ENCODE measurements at regions not wholly inside any gene's neighbourhood (a gene's known extent, or its start where the extent isn't known, plus 50 kb on each side); places are given as distances from the start of the nearest gene placed in this dataset.
"Not testable (repeated sequence)": the region's sequence is repeated elsewhere in the genome, so short reads cannot be mapped to it uniquely, and the experiment has no call there.

GRCh38 chr15:91622711-91623342 lies 230.7 kb upstream of the SLCO3A1 start:
- no peak for DNase-seq (ENCODE audit: low read depth)

GRCh38 chr15:91624353-91624968 lies 229.0 kb upstream of the SLCO3A1 start:
- in situ Hi-C loops (cut with HindIII; ENCODE audit: low pct_unique_long_range_greater_than_20kb, low sequenced_read_pairs), result no loop called here
- no peak for DNase-seq (ENCODE audit: low read depth)

More at GRCh38 chr15:91622711-91623342, 230.7 kb upstream of the SLCO3A1 start:
- in situ Hi-C loops (cut with HindIII; ENCODE audit: low pct_unique_long_range_greater_than_20kb, low sequenced_read_pairs), result no loop called here

DNA sequence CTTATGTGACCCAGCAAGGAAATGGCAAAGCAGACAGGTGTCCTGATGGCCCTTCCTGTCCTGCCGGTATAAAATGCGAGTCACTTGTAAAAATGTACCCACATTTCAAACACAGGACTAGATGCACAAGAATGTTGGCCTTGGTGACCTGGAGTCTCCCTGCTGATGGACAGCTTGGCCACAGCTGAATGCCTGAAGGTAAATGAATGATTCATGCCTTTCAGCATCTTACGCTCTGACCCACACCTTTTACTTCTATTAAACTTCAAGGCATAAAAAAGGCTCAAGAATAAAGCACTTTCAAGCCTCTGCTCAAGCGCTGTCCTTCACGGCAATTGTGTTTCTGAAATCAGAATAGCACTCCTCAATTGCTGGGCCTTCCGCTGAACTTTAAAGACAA lies 228.0 kb upstream of the SLCO3A1 start:
- no peak for DNase-seq (ENCODE audit: low read depth)
- in situ Hi-C loops (cut with HindIII; ENCODE audit: low pct_unique_long_range_greater_than_20kb, low sequenced_read_pairs), result no loop called here

- in situ Hi-C loops (cut with HindIII; ENCODE audit: low pct_unique_long_range_greater_than_20kb, low sequenced_read_pairs), result no loop called here
Measured at GRCh38 chr15:91627473-91628278, 225.8 kb upstream of the SLCO3A1 start.

GRCh38 chr15:91630090-91630489 lies 223.4 kb upstream of the SLCO3A1 start:
- in situ Hi-C loops (cut with HindIII; ENCODE audit: low pct_unique_long_range_greater_than_20kb, low sequenced_read_pairs), result no loop called here

More at GRCh38 chr15:91627473-91628278, 225.8 kb upstream of the SLCO3A1 start:
- DNase-seq (ENCODE audit: low read depth), result no peak

DNA sequence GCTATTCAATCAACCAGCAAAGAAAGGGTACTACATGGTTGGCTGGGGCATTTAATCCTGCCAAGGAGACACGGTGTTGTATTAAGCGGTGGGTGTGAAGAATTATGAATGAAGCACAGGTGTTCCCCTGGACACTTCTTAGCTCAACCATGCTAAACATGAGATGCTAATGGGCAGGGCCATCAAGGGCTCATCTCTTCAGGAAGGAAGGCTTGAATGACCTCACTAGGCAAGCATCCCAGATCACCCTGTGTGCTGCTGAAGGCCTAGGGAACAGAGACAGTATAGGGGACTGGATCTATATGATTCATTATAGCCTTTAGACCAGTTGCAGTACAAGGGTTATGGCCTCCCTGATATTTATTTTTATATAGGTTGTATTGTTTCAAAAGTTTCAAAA lies 221.3 kb upstream of the SLCO3A1 start:
- no peak for DNase-seq (ENCODE audit: low read depth)
- in situ Hi-C loops (cut with HindIII; ENCODE audit: low pct_unique_long_range_greater_than_20kb, low sequenced_read_pairs), result no loop called here

More at GRCh38 chr15:91630090-91630489, 223.4 kb upstream of the SLCO3A1 start:
- DNase-seq (ENCODE audit: low read depth), result no peak

- in situ Hi-C loops (cut with HindIII; ENCODE audit: low pct_unique_long_range_greater_than_20kb, low sequenced_read_pairs), result no loop called here
- DNase-seq (ENCODE audit: low read depth), result no peak
Measured at GRCh38 chr15:91632981-91633380, 220.5 kb upstream of the SLCO3A1 start.

- DNase-seq (ENCODE audit: low read depth), result no peak
- in situ Hi-C loops (cut with HindIII; ENCODE audit: low pct_unique_long_range_greater_than_20kb, low sequenced_read_pairs), result no loop called here
Measured at GRCh38 chr15:91634179-91634578, 219.3 kb upstream of the SLCO3A1 start.

- in situ Hi-C loops (cut with HindIII; ENCODE audit: low pct_unique_long_range_greater_than_20kb, low sequenced_read_pairs), result no loop called here
- no peak for DNase-seq (ENCODE audit: low read depth)
Measured at GRCh38 chr15:91635080-91635479, 218.4 kb upstream of the SLCO3A1 start.

DNA sequence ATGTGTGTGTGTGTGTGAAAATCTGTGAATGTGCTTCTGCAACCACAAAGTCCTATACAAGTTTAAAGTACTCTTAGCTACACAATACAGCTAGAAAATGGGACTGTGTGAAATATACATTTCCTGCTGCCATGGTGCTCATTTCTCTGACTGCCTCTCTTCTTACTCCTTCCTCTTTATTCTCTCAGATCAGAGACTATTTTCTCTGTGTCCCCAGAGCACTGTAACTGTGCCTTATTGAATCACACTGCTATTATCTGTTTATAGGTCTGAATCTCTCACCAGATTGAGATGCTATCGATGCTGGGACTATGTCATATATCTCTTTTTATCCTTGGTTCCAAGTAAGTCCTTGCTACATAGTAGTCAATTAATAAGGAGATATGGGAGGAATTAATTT lies 217.9 kb upstream of the SLCO3A1 start:
- in situ Hi-C loops (cut with HindIII; ENCODE audit: low pct_unique_long_range_greater_than_20kb, low sequenced_read_pairs), result no loop called here
- no peak for DNase-seq (ENCODE audit: low read depth)

DNA sequence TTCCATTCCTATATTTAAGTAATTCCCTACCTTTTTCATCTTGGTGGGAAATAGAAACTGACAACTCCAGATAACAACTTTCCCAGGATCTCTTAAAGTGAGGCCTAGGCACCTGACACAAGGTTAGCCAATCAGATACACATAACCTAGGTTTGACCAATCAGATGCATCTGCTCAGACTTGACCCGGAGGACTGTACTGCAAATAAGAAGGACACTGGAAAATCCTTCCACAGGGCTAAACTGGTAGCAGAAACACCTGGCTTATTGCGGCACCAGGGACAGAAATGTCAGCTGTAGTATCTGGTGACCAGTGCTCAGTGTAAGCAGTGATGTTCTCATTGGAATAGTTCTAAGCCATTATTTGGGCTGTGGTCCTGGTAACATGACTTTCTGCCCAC lies 204.5 kb upstream of the SLCO3A1 start:
- in situ Hi-C loops (cut with HindIII; ENCODE audit: low pct_unique_long_range_greater_than_20kb, low sequenced_read_pairs), result no loop called here
- DNase-seq (ENCODE audit: low read depth), result no peak

DNA sequence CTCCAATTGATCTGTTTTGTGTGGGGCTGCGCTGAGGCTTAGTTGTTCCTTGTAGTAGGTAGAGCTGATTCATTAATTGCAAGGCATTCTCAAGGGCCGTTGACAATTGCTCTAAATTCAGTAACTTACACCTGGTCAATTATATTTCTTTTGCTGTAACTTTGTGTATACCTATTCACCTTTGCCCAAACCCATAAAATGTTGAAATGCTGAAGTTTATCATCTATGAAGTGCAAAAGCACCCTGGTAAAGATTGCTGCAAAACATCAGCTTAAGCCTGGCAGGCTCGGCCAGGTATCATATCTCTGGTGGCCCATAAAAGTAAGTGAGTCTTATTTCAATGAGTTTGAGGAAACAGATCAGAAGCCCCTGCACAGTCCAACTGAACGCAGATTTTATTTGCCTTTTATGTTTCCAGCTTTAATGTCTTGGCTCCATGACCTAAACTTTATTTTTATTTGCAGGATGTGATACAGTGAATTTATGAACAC lies 203.6 kb upstream of the SLCO3A1 start:
- DNase-seq (ENCODE audit: low read depth), result no peak
- in situ Hi-C loops (cut with HindIII; ENCODE audit: low pct_unique_long_range_greater_than_20kb, low sequenced_read_pairs), result no loop called here

- in situ Hi-C loops (cut with HindIII; ENCODE audit: low pct_unique_long_range_greater_than_20kb, low sequenced_read_pairs), result no loop called here
- DNase-seq (ENCODE audit: low read depth), result no peak
Measured at GRCh38 chr15:91651251-91651650, 202.3 kb upstream of the SLCO3A1 start.

DNA sequence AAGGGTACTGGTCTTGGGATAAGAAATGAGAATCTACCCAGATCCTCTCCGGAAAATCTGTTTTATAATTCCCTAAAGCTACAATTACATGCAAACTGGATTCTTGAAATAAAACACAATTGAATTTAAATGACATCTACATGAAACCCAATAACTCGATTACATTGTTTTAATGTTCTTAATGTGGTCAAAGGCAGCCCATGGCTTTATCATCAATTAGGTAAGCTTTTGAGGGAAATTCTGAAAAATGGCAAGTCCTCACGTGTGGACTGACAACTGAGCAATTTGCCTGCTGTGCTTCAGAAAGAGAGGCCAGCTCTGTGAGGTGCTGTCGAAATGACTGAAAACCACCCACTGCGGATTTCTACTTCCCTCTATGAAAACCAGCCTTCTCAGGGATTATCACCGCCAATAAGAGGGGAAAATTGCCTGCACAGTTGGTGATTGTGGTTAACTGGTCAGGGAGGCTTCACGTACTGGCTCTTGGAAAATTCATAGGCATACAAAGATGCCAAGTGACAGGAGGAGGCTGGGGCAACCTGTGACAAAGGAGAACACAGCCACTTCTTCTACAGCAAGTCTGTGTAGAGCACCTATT lies 200.8 kb upstream of the SLCO3A1 start:
- in situ Hi-C loops (cut with HindIII; ENCODE audit: low pct_unique_long_range_greater_than_20kb, low sequenced_read_pairs), result no loop called here
- no peak for DNase-seq (ENCODE audit: low read depth)

DNA sequence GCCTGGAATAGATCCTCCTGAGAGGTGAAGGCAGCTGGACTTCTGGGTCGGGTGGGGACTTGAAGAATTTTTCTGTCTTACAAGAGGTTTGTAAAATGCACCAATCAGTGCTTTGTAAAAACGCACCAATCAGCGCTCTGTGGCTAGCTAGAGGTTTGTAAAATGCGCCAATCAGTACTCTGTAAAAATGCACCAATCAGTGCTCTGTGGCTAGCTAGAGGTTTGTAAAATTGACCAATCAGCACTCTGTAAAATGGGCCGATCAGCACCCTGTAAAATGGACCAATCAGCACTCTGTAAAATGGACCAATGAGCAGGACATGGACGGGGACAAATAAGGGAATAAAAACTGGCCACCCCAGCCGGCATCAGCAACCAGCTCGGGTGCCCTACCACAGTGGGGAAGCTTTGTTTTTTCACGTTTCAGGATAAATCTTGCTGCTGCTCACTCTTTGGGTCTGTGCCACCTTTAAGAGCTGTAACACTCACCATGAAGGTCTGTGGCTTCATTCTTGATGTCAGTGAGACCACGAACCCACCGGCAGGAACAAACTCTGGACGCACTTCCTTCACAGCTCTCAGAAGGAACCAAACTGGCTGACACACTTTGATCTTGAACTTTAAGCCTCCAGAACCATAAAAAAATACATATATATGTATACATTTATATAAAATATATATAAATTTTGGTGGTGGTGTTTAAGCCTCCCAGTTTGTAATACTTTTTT lies 197.8 kb upstream of the SLCO3A1 start:
- in situ Hi-C loops (cut with HindIII; ENCODE audit: low pct_unique_long_range_greater_than_20kb, low sequenced_read_pairs), result not testable (repeated sequence)

GRCh38 chr15:91660174-91660649 lies 193.3 kb upstream of the SLCO3A1 start:
- no peak for DNase-seq (ENCODE audit: low read depth)
- in situ Hi-C loops (cut with HindIII; ENCODE audit: low pct_unique_long_range_greater_than_20kb, low sequenced_read_pairs), result no loop called here

More for the DNA sequence above, 197.8 kb upstream of the SLCO3A1 start:
- DNase-seq (ENCODE audit: low read depth), result not testable (repeated sequence)

- no peak for DNase-seq (ENCODE audit: low read depth)
- in situ Hi-C loops (cut with HindIII; ENCODE audit: low pct_unique_long_range_greater_than_20kb, low sequenced_read_pairs), result no loop called here
Measured at GRCh38 chr15:91664224-91664836, 189.2 kb upstream of the SLCO3A1 start.

DNA sequence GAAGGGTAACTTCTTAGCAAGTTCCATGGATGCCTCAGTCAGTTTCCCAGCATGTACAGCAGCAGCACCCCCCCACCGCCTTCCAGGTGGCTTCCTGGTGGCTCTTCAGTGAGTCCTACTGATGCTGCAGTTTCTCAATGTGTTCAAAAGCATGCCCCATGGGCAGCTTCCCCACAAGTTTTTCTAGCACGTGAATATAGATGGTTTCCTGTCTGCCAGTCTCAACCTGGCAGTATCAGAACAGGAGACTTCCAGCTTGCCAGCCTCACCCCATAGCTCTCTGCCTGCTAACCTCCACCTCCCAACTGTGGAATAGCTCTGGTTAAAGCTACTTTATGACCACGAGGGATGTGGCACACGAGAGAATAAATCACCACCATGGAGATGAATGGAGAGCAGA lies 188.3 kb upstream of the SLCO3A1 start:
- in situ Hi-C loops (cut with HindIII; ENCODE audit: low pct_unique_long_range_greater_than_20kb, low sequenced_read_pairs), result no loop called here
- no peak for DNase-seq (ENCODE audit: low read depth)
